SU-DHL-6 (cell line): ENCODE measurements at regions not wholly inside any gene's neighbourhood (a gene's known extent, or its start where the extent isn't known, plus 50 kb on each side); places are given as distances from the start of the nearest gene placed in this dataset.
"Not testable (repeated sequence)": the region's sequence is repeated elsewhere in the genome, so short reads cannot be mapped to it uniquely, and the experiment has no call there.

Experiments
- H2AFZ ChIP-seq: fragments of 200-600 bp; sonication (generic); 2 replicates; pipeline ENCODE4 v1.6.1; 2014; ENCODE audit warnings: low read depth, mild to moderate bottlenecking, moderate library complexity, mixed read lengths, antibody characterized with exemption, low read length; ENCODE audit not compliant: severe bottlenecking
- H3F3A ChIP-seq: fragments of 200-600 bp; shearing (Covaris generic); 2 replicates; pipeline ENCODE4 v1.6.0; 2016; ENCODE audit warnings: antibody characterized with exemption, mild to moderate bottlenecking; ENCODE audit not compliant: insufficient read depth
- H3K27ac ChIP-seq: fragments of 200-600 bp; sonication (generic); 2 replicates; pipeline ENCODE4 v1.5.1; 2016; ENCODE audit warnings: low read depth, mild to moderate bottlenecking, low read length, moderate library complexity, mixed read lengths
- H3K27me3 ChIP-seq: fragments of 200-600 bp; sonication (generic), shearing (Covaris generic); 2 replicates; pipeline ENCODE4 v1.6.0; 2014; ENCODE audit warnings: mild to moderate bottlenecking, low read length
- H3K36me3 ChIP-seq: fragments of 200-600 bp; sonication (generic); 2 replicates; pipeline ENCODE4 v1.6.1; 2014; ENCODE audit warnings: mild to moderate bottlenecking, low read length, mixed read lengths
- H3K4me2 ChIP-seq: fragments of 300-600, 200-600 bp; shearing (Covaris generic), sonication (generic); 2 replicates; pipeline ENCODE4 v1.6.0; 2014; ENCODE audit warnings: low read length, low read depth, mild to moderate bottlenecking; ENCODE audit not compliant: poor library complexity, severe bottlenecking
- H3K4me3 ChIP-seq: fragments of 200-600 bp; sonication (generic); 2 replicates; pipeline ENCODE4 v1.5.1; 2014; ENCODE audit warnings: antibody characterized with exemption, low read length, mild to moderate bottlenecking, mixed read lengths; ENCODE audit not compliant: insufficient read depth, poor library complexity, severe bottlenecking
- H3K79me2 ChIP-seq: fragments of 200-600 bp; sonication (generic); 2 replicates; pipeline ENCODE4 v1.6.1; 2014; ENCODE audit warnings: mild to moderate bottlenecking, low read length, moderate library complexity; ENCODE audit not compliant: insufficient read depth
- H3K9ac ChIP-seq: fragments of 200-600 bp; sonication (generic); 2 replicates; pipeline ENCODE4 v1.7.0; 2014; ENCODE audit warnings: mild to moderate bottlenecking, low read length
- H3K9me2 ChIP-seq: fragments of 200-600 bp; sonication (generic); replicated peaks from 2 replicates; pipeline ENCODE4 v1.6.1; 2014; ENCODE audit warnings: low read length; ENCODE audit not compliant: insufficient read depth
- H3K9me3 ChIP-seq: fragments of 200-600 bp; sonication (generic); 2 replicates; pipeline ENCODE4 v1.6.1; 2014; ENCODE audit warnings: low read length, mixed read lengths; ENCODE audit not compliant: insufficient read depth
- H4K20me1 ChIP-seq: fragments of 200-600 bp; sonication (generic); 2 replicates; pipeline ENCODE4 v1.6.1; 2014; ENCODE audit warnings: low read depth, mild to moderate bottlenecking, antibody characterized with exemption, low read length, moderate library complexity, mixed read lengths
- CTCF ChIP-seq: fragments of 200-600 bp; sonication (generic); IDR thresholded peaks from one replicate; pipeline ENCODE4 v1.5.1; 2017; ENCODE audit warnings: antibody characterized with exemption, mild to moderate bottlenecking, low read length, moderate library complexity; ENCODE audit not compliant: insufficient read depth, poor library complexity, severe bottlenecking
- EZH2phosphoT487 ChIP-seq: fragments of 200-600 bp; sonication (generic), shearing (Covaris generic); conservative IDR thresholded peaks from 2 replicates; pipeline ENCODE4 v1.6.1; 2018; ENCODE audit warnings: mild to moderate bottlenecking, antibody characterized with exemption, low read length, moderate library complexity, mixed read lengths

- H2AFZ ChIP-seq: no peak overlapping the region
- TF ChIP-seq CTCF: no peak
- TF ChIP-seq EZH2phosphoT487: no peak
These were observed 50.5 kb upstream of the PGBD5 start for GRCh38 chr1:230476622-230477003.

DNA sequence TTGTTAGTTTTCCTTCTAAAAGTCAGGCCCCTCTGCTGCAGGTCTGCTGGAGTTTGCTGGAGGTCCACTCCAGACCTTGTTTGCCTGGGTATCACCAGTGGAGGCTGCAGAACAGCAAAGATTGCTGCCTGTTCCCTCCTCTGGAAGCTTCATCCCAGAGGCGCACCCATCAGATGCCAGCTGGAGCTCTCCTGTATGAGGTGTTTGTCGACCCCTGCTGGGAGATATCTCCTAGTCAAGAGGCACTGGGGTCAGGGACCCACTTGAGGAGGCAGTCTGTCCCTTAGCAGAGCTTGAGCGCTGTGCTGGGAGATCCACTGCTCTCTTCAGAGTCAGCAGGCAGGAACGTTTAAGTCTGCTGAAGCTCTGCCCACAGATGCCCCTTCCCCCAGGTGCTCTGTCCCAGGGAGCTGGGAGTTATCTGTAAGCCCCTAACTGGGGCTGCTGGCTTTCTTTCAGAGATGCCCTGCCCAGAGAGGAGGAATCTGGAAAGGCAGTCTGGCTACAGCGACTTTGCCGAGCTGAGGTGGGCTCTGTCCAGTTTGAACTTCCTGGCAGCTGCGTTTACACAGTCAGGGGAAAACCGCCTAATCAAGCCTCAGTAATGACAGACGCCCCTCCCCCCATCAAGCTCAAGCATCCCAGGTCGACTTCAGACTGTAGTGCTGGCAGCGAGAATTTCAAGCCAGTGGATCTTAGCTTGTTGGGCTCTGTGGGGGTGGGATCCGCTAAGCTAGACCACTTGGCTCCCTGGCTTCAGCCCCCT, 49.9 kb upstream of the PGBD5 start:
- H3K27ac ChIP-seq, H3K9ac ChIP-seq, H3K4me3 ChIP-seq, H3K36me3 ChIP-seq, H2AFZ ChIP-seq, H3K9me2 ChIP-seq, H3K27me3 ChIP-seq, H4K20me1 ChIP-seq, H3K79me2 ChIP-seq, H3K9me3 ChIP-seq, H3F3A ChIP-seq, H3K4me2 ChIP-seq: not testable (repeated sequence)

More at GRCh38 chr1:230476622-230477003, 50.5 kb upstream of the PGBD5 start:
- no peaks in the 10 kb centered on the region for H3K9me2 ChIP-seq
- H3K9me3 ChIP-seq: no peaks in the 10 kb centered on the region
- H3K4me3 ChIP-seq: no peak overlapping the region
- no peak overlapping the region for H3K27ac ChIP-seq
- H3K27me3 ChIP-seq: no peaks in the 10 kb centered on the region
- no peaks in the 10 kb centered on the region for H4K20me1 ChIP-seq
- H3F3A ChIP-seq: no peaks in the 10 kb centered on the region
- no peak overlapping the region for H3K9ac ChIP-seq
- no peaks in the 10 kb centered on the region for H3K36me3 ChIP-seq
- H3K79me2 ChIP-seq: no peaks in the 10 kb centered on the region
- no peak overlapping the region for H3K4me2 ChIP-seq
